ENCODE measurements at regions not wholly inside any gene's neighbourhood (a gene's known extent, or its start where the extent isn't known, plus 50 kb on each side); places are given as distances from the start of the nearest gene placed in this dataset.

DNA sequence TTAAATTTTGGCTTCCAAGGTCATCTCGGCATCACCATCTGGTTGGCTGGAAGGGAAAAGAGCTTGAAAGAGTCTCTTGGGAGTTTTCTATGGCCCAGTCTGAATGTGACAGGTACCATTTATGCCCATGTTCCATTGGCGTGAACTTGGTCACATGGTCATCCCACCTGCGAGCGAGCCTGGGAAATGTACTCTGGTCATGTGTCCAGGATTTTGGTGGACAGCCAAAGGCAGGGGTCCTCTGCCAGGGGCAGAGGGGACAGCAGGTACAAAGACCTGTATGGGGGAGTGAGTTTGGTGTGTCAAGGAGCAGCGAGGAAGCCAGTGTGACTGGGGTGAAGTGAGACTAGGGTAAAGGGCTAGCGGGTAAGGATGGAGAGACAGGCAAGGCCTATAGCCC lies 112.6 kb downstream of the CDC5L start:
- DNase-seq (ENCODE audit: low read depth in 2 of 2), result no peak

DNA sequence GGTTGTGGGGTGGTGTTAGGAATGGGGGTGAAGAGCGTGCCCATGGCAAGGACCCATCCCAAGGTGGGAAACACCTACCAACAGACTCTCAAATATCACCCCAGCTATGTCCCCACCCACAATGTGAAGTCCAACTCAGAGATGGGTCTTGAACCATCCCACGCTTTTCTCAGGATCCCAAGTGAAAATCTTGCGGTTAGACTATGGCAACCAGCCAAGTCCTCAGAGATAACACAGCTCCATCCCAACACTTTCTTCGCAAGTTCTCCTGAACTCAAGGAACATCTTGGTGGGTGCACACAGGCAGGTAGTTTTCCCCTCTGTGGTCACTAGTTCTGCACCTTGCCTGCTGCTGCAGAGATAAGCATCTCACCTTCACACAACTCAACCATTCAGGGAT lies 116.0 kb downstream of the CDC5L start:
- DNase-seq (ENCODE audit: low read depth in 2 of 2), result no peak

DNA sequence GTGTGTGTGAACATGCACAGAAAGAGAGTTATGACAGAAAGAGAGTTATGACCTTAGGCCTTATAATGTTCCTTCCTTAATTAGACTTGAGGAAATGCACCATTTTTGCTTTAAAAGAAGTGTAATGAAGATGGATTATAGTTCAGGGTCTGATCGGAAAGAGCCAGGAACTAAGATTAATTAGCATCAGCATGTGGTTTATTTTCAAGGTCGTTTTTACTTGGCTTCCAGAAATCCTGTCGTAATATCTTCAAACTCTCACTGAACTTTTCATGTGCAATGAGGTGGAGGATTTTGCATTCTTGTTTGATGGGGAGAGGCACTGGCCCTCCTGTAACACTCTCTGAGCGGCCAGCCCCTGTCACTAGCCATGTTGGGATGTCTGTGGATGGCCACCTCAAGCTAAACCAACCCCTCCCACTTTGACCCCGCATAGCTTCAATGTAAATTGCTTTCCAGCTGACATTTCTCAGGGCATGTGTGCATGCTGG lies 116.8 kb downstream of the CDC5L start:
- DNase-seq (ENCODE audit: low read depth in 2 of 2), result no peak

- no peak for DNase-seq (ENCODE audit: low read depth in 2 of 2)
Measured at GRCh38 chr6:44505751-44506150, 118.2 kb downstream of the CDC5L start.

- no peak for DNase-seq (ENCODE audit: low read depth in 2 of 2)
Measured at GRCh38 chr6:44507014-44507413, 119.5 kb downstream of the CDC5L start.

GRCh38 chr6:44508646-44509045 lies 121.1 kb downstream of the CDC5L start:
- DNase-seq (ENCODE audit: low read depth in 2 of 2), result no peak

GRCh38 chr6:44511126-44511525 lies 123.6 kb downstream of the CDC5L start:
- DNase-seq (ENCODE audit: low read depth in 2 of 2), result no peak

DNA sequence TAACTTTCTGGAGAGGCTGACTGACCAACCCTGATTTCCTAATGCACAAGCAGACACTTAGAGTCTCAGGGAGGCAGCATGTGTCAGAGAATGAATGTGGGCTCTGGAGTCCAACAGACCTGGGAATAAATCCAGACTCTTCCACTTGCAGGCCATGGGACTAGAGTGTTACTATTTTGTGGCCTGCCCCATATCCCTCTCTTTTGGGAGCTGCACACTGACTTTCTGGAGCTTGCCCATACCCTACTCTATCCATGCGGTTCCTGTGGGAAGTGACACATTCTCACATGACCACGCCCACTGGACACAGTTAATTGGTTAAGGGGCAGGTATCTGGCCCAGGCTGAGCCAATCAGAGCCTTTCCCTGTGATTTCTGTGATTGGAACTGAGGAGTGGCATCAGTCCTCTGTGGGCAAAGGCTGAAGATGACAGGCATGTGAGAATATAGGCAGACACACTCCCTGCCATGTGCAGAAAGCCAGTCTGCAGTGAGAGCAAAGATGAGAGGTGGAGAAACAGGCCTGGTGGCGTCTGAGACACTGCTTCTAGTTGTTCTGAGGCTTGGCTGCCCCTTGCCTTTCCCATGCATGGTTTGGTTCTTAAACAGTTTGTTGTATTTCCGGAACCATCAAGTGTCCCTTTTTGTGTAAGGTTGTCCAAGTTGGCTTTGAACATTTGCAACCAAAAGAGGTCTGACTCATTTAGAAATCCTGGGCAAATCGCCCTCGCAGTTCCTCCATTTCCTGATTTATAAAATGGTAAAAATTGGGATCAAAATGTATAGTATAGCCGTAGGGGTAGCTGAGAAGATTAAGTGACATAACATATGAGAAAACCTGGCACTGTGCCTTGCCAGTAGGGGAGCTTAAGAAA lies 125.6 kb downstream of the CDC5L start:
- no peak for DNase-seq (ENCODE audit: low read depth in 2 of 2)

DNA sequence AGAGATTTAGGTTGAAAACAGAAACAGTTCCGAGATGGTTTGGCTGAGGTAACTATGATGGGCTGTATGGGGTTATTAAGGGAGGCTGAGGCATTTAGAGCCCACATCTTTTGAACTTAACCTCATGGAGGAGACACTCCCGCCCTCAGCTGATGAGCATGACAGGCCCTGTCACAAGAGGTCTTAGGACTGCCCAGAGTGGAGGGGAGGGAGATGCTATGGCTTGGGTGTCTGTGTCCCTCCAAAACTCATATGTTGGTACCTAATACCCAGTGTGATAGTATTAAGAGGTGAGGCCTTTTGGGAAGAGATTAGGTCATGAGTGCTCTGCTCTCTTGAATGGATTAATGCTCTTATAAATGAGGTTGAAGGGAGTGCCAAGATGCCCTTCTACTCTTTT lies 126.6 kb downstream of the CDC5L start:
- DNase-seq (ENCODE audit: low read depth in 2 of 2), result no peak

GRCh38 chr6:44514576-44515193 lies 127.2 kb downstream of the CDC5L start:
- DNase-seq (ENCODE audit: low read depth in 2 of 2), result no peak

DNA sequence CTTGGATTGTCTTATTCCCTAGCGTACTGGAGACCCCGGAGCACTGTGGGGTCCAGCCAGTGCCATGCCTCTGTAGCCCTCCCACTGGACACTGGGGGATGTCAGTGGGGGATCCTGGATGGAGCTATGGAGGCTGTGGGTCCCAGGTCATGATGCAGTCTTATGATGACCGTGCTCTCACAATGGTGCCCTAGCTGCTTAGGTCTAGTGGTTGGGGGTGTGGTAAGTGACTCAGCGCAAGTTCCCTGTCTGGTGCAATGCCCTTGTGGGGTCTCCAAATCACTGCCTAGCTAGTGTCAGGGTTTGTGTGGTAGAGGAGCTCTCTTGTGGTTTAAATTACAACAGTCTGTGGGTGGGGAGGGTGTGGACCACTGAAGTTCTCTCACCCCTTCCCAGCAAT lies 135.4 kb downstream of the CDC5L start:
- DNase-seq (ENCODE audit: low read depth in 2 of 2), result no peak

DNA sequence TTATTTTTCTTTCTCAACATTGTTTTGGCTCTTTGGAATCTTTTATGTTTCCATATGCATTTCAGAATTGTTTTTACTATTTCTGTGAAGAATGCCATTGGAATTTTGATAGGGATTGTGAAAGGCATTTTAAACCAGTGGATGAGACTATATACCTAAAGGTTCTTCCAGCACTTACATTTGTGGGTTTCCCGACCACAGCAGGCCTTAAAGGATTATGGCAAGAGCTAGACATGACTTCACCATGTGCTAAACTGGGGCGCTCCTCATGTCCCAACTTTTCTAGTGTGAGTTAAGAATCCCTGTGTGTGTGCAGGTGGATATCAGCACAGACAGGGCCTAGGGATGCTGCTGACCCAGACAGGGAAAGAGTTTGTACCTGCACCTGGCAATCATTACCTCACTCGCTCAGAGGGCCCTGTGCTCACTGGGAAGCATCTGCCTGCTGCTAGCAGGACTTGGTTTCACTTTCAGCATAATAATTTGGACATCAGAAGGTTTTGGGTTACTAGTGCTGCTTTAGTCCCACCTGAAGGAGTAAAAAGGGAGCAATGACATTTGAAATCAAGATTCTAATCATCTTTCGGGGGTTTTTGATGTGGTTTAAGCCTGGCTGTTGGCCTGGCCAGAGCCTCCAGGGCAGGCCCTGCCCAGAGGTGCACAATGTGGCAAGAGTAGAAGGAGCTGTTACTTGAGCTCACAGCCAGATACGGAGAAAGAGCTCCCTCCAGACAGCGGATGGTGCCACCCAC lies 137.1 kb downstream of the CDC5L start:
- no peak for DNase-seq (ENCODE audit: low read depth in 2 of 2)

DNA sequence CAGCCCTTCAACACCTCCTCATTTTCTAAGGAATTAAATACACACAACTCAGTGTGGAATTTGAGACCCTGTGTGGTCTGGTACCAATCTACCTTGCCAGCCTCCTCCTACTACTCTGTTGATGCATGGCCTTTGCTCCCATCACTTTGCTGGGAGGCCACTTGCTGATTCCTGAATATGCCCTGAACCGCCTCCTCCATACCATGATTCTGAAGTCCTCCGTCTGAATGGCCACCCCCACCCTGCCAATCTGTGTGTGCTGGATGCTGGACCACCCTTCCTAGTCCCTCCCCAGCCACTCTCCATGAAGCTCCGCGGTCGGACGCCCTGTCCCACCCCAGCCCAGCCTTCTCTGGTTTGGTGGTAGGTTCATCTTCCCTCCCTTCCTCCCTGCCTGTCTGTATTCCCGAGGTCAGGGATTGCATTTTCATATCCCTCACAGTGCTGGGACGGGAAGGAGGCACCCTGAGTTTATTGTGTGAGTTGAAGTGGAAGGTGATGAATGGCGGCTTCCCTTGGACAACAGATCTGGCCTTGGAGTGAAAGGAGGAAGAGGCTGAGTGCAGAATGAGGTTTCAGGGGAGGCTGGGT lies 138.3 kb downstream of the CDC5L start:
- no peak for DNase-seq (ENCODE audit: low read depth in 2 of 2)

- DNase-seq (ENCODE audit: low read depth in 2 of 2), result no peak
Measured at GRCh38 chr6:44527181-44527580, 139.7 kb downstream of the CDC5L start.

DNA sequence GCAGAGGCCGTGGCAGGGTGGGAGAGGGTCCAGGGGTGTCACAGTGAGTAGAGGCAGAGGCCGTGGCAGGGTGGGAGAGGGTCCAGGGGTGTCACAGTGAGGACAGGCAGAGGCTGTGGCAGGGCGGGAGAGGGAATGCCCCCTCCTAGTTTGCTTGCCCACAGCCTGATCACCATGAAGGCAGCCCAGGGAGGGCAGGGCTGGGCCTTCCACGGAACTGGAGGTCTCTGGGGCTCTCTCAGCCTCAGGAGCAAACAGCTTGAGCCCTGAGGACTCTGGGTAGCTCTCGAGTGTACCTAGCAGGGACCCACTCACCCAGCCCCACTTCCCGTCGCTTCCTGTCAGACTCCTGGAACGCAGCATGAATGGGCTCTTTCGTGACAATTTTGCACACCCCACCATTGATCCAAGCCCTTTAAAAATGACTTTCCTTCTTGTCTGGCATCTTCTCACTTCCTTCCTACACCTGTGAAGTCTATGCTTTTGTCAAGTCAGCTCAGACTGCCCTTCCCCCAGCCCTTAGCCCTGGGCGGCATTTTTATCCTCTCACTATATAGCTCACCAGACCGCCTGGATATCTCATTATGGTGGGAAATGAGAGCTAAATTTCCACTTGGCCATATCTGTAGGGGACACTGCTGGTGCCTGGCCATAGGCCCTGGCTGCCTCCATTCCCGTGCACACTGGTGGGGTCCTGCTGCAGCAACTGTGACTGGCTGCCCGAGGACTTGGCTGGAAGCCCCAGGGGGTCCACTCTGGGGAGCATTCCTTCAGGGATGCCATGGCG lies 140.3 kb downstream of the CDC5L start:
- no peak for DNase-seq (ENCODE audit: low read depth in 2 of 2)

DNA sequence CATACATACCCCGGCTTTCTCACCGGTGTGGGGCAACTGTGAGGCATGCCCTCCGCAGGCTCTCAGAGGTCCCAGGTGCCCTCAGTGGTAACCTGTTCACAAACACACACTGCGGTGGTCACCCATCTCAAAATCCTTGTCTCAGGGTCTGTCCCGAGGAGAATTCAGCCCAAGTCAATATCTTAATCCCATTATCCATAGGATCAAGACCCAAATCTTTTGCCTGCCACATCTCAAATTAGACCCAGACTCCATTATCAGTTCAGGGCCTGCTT lies 140.8 kb downstream of the CDC5L start:
- no peak for DNase-seq (ENCODE audit: low read depth in 2 of 2)

- no peak for DNase-seq (ENCODE audit: low read depth in 2 of 2)
Measured at GRCh38 chr6:44528716-44529115, 141.2 kb downstream of the CDC5L start.

GRCh38 chr6:44529146-44529905 lies 141.8 kb downstream of the CDC5L start:
- DNase-seq (ENCODE audit: low read depth in 2 of 2), result no peak

DNA sequence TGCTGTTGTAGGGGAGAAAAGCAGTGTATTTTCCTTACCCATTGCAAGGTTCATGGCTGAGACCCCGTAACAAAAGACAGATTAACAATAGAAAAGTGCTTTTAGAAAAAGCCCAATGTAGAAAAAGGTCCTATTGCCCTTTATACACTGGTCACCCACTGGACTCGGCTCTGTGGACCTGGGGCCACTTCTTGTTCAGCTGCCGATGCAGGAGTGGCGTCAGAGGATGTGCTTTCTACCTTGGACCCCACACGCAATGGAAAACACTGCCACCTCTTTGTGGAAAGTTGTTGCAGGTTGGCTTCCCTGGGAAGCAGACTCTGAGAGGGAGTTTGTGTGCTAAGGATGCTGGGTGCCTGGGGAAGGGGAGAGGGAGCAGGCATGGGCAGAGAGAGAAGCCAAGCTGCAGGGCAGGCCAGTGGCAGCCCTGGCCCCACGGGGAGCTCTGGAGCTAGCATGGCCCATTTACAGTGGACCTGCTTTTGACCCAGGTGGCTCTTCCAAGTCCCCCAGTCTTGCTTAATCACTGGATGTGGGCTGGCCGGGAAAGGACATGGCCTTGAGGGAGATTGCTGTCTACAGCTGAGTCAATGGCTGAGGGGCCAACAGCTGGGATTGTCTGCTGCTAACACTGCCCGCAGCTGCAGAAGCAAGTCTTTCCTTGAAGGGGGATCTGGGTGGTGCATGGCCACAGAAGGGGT lies 142.9 kb downstream of the CDC5L start:
- DNase-seq (ENCODE audit: low read depth in 2 of 2), result no peak

GRCh38 chr6:44530910-44531234 lies 143.4 kb downstream of the CDC5L start:
- no peak for DNase-seq (ENCODE audit: low read depth in 2 of 2)

Data from stimulated activated CD4-positive, alpha-beta T cell treated with anti-CD3 and anti-CD28 coated beads, Interleukin-12 subunit alpha, Interleukin-12 subunit beta, amount 100 ng/mL, for 24 hours (primary cell).